HL-60 (cell line): ENCODE measurements at regions not wholly inside any gene's neighbourhood (a gene's known extent, or its start where the extent isn't known, plus 50 kb on each side); places are given as distances from the start of the nearest gene placed in this dataset.

Experiments
- DNase-seq, 2 experiments: peaks; one replicate each; pipeline ENCODE4 v3.0.0-alpha.2; 2010 to 2020; ENCODE audit warnings: low read depth in 1 of 2, low spot score in 1 of 2
- H3K27ac ChIP-seq: fragments of 250-450 bp; sonication (Bioruptor Pico); replicated peaks from 2 replicates; pipeline ENCODE4 v1.5.1; 2020; ENCODE audit warnings: mild to moderate bottlenecking, moderate library complexity
- H3K27me3 ChIP-seq: fragments of 250-450 bp; sonication (Bioruptor Pico); 2 replicates; pipeline ENCODE4 v1.5.1; 2021; ENCODE audit warnings: mild to moderate bottlenecking, moderate library complexity; ENCODE audit not compliant: insufficient read depth, poor library complexity, severe bottlenecking
- H3K4me3 ChIP-seq: replicated peaks from 2 replicates; pipeline ENCODE4 v1.5.1; 2011; ENCODE audit warnings: mild to moderate bottlenecking, control low read depth, low read length; ENCODE audit not compliant: insufficient read depth
- GABPA ChIP-seq: IDR thresholded peaks from 2 replicates; pipeline ENCODE4 v1.6.1; 2012; ENCODE audit warnings: low read depth
- POLR2AphosphoS5 ChIP-seq: IDR thresholded peaks from 2 replicates; pipeline ENCODE4 v1.6.1; 2012; ENCODE audit warnings: low read depth
- SPI1 ChIP-seq: IDR thresholded peaks from 2 replicates; pipeline ENCODE4 v1.6.1; 2012; ENCODE audit warnings: low read depth, mild to moderate bottlenecking, borderline replicate concordance
- TF ChIP-seq, protein P1 (sequence below): IDR thresholded peaks from one replicate; pipeline ENCODE4 v1.5.1; 2011; ENCODE audit warnings: low read length, control low read depth, inconsistent platforms; ENCODE audit not compliant: insufficient read depth
- TF ChIP-seq, protein P2 (sequence below): IDR thresholded peaks from 2 replicates; pipeline ENCODE4 v1.6.1; 2012; ENCODE audit warnings: low read depth; ENCODE audit not compliant: insufficient replicate concordance

DNA sequence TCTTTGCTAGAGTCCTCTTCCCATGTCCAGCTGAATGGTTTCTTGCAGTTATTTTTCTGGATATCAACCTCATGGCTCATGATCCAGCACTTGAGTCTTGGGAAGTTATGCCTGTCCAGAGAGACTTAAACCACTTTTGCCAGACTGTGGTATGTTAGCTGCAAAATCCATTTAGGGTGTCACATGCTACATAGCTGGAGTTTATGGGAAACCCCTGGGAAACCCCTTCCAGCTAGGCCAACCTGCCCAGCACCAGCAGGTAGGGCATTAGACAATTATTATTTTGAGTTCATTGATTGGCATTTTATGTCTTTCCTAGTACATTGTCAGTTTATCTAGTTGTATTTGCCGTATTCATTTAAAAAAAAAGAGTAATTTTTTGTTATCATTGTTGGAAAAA, 797.8 kb downstream of the EFNB2 start:
- no peak for DNase-seq
- TF ChIP-seq, protein P1, sequence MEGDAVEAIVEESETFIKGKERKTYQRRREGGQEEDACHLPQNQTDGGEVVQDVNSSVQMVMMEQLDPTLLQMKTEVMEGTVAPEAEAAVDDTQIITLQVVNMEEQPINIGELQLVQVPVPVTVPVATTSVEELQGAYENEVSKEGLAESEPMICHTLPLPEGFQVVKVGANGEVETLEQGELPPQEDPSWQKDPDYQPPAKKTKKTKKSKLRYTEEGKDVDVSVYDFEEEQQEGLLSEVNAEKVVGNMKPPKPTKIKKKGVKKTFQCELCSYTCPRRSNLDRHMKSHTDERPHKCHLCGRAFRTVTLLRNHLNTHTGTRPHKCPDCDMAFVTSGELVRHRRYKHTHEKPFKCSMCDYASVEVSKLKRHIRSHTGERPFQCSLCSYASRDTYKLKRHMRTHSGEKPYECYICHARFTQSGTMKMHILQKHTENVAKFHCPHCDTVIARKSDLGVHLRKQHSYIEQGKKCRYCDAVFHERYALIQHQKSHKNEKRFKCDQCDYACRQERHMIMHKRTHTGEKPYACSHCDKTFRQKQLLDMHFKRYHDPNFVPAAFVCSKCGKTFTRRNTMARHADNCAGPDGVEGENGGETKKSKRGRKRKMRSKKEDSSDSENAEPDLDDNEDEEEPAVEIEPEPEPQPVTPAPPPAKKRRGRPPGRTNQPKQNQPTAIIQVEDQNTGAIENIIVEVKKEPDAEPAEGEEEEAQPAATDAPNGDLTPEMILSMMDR, result no peak
- TF ChIP-seq SPI1 (no peak), GABPA (no peak), POLR2AphosphoS5 (no peak)
- TF ChIP-seq, protein P2, sequence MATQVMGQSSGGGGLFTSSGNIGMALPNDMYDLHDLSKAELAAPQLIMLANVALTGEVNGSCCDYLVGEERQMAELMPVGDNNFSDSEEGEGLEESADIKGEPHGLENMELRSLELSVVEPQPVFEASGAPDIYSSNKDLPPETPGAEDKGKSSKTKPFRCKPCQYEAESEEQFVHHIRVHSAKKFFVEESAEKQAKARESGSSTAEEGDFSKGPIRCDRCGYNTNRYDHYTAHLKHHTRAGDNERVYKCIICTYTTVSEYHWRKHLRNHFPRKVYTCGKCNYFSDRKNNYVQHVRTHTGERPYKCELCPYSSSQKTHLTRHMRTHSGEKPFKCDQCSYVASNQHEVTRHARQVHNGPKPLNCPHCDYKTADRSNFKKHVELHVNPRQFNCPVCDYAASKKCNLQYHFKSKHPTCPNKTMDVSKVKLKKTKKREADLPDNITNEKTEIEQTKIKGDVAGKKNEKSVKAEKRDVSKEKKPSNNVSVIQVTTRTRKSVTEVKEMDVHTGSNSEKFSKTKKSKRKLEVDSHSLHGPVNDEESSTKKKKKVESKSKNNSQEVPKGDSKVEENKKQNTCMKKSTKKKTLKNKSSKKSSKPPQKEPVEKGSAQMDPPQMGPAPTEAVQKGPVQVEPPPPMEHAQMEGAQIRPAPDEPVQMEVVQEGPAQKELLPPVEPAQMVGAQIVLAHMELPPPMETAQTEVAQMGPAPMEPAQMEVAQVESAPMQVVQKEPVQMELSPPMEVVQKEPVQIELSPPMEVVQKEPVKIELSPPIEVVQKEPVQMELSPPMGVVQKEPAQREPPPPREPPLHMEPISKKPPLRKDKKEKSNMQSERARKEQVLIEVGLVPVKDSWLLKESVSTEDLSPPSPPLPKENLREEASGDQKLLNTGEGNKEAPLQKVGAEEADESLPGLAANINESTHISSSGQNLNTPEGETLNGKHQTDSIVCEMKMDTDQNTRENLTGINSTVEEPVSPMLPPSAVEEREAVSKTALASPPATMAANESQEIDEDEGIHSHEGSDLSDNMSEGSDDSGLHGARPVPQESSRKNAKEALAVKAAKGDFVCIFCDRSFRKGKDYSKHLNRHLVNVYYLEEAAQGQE, result no peak
- H3K4me3 ChIP-seq, result no peak overlapping the region
- no peak overlapping the region for H3K27ac ChIP-seq
- no peaks in the 10 kb centered on the region for H3K27me3 ChIP-seq

DNA sequence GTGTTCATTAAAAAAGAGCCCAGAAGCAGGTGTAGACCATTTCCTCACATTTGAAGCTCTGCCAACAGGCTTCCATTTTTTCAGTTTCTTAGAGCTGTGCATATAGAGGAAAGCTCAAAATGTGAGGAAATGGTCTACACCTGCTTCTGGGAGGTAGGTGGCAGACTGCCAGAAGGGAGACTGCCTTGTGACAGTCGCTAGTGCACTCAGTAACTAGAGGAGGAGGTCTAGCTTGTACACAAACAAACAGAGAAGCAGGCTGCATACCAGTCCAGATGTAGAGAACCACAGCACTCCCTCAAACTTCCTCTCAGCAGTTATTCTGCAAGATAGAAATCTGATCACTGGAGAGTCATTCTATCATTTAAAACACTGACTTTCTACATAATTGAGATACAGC, 800.2 kb downstream of the EFNB2 start:
- Histone ChIP-seq H3K4me3 (no peak overlapping the region), H3K27ac (no peak overlapping the region), H3K27me3 (no peaks in the 10 kb centered on the region)
- TF ChIP-seq, protein P2, result no peak
- TF ChIP-seq GABPA (no peak), POLR2AphosphoS5 (no peak), SPI1 (no peak)
- TF ChIP-seq, protein P1, result no peak
- DNase-seq, result no peak

DNA sequence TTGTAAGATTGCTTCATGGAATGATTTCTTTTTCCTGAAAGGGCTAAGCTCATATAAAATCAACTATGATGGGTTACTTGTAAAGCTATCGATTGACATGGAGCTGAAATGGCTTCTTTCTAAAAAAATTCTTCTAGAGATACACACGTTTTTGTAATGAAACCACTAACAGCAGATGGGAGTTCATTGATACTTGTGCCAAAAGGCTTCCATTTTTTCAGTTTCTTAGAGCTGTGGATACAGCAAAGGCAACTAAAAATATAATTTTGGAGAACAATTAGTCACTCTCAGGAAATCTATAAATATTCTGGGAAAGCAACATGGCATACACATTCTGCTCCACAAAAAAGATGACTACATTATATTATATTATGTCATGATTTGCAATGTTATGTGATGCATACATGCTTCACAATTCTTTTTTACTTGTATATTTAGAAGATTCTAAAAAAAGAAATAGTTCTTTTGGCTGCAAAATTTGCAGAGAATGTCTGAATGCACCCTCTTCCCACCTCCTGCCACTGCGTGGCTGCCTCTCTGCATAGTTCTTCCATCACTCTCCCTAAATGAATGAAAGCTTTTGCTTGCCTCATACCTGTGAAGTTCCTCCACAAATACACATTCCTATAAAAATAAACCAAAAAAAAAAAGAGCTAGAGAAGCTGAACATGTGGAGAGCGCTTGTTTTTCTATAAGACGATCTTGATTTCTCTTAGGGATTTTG, 802.5 kb downstream of the EFNB2 start:
- Histone ChIP-seq H3K27ac (no peak overlapping the region), H3K4me3 (no peak overlapping the region), H3K27me3 (no peaks in the 10 kb centered on the region)
- DNase-seq, result no peak
- no peak for TF ChIP-seq POLR2AphosphoS5
- TF ChIP-seq, protein P2, result no peak
